ENCODE measurements at regions not wholly inside any gene's neighbourhood (a gene's known extent, or its start where the extent isn't known, plus 50 kb on each side); places are given as distances from the start of the nearest gene placed in this dataset.

DNA sequence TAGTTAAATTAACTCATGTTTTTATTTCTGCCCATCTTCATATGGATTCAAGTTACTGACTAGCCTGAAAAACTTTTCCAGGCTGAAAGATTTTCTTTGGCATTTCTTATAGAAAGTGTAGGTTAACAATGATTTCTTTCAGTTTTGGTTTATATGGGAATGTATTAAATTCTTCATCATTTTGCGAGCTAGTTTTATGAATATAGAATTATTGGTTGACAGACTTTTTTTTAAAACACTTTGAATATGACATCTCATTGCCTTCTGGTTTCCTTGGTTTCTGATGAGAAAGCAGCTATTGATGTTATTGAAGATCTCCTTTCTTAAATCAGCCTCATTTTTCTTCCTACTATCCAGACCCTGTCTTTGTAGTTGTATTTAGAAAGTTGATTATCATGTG is 211.0 kb upstream of the AKR1E2 start:
- no peak for FAIRE-seq

More for the DNA sequence above, 211.0 kb upstream of the AKR1E2 start:
- ChIA-PET POLR2A (no interaction called here), CTCF (ENCODE audit: low intra/inter-chr PET ratio) (no interaction called here)
- TF ChIP-seq ZNF507 (tag; conservative IDR thresholded peaks at IDR 0.05) (no peak), NCOA4 (IDR thresholded peaks at IDR 0.05; ENCODE audit: partially characterized antibody) (no peak), NR2C1 (IDR thresholded peaks at IDR 0.05) (no peak), NR2C1 (tag; IDR thresholded peaks at IDR 0.05) (no peak), LCOR (CRISPR knock-in tag; IDR thresholded peaks at IDR 0.05) (no peak), GTF2A2 (tag; IDR thresholded peaks at IDR 0.05) (no peak), ETV5 (CRISPR knock-in tag; IDR thresholded peaks at IDR 0.05; ENCODE audit: low read depth) (no peak), U2AF2 (optimal IDR thresholded peaks at IDR 0.05; ENCODE audit: low read depth, low read length) (no peak), SIN3A (IDR thresholded peaks at IDR 0.05; ENCODE audit: borderline replicate concordance in 2 of 2, control insufficient read depth in 1 of 2, low read depth in 2 of 2, low read length in 2 of 2) (no peak), ZNF212 (CRISPR knock-in tag; IDR thresholded peaks at IDR 0.05) (no peak), RBM25 (IDR thresholded peaks at IDR 0.05; ENCODE audit: low read depth, low read length, severe bottlenecking) (no peak), ESRRA (IDR thresholded peaks at IDR 0.05; ENCODE audit: borderline replicate concordance, low read depth) (no peak)
- TF ChIP-seq, protein P1, sequence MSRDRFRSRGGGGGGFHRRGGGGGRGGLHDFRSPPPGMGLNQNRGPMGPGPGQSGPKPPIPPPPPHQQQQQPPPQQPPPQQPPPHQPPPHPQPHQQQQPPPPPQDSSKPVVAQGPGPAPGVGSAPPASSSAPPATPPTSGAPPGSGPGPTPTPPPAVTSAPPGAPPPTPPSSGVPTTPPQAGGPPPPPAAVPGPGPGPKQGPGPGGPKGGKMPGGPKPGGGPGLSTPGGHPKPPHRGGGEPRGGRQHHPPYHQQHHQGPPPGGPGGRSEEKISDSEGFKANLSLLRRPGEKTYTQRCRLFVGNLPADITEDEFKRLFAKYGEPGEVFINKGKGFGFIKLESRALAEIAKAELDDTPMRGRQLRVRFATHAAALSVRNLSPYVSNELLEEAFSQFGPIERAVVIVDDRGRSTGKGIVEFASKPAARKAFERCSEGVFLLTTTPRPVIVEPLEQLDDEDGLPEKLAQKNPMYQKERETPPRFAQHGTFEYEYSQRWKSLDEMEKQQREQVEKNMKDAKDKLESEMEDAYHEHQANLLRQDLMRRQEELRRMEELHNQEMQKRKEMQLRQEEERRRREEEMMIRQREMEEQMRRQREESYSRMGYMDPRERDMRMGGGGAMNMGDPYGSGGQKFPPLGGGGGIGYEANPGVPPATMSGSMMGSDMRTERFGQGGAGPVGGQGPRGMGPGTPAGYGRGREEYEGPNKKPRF (IDR thresholded peaks at IDR 0.05; ENCODE audit: low read depth, low read length): no peak
- TF ChIP-seq, protein P2, sequence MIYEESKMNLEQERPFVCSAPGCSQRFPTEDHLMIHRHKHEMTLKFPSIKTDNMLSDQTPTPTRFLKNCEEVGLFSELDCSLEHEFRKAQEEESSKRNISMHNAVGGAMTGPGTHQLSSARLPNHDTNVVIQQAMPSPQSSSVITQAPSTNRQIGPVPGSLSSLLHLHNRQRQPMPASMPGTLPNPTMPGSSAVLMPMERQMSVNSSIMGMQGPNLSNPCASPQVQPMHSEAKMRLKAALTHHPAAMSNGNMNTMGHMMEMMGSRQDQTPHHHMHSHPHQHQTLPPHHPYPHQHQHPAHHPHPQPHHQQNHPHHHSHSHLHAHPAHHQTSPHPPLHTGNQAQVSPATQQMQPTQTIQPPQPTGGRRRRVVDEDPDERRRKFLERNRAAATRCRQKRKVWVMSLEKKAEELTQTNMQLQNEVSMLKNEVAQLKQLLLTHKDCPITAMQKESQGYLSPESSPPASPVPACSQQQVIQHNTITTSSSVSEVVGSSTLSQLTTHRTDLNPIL (CRISPR knock-in tag; IDR thresholded peaks at IDR 0.05): no peak
- H3K9ac ChIP-seq (ENCODE audit: insufficient read depth in 1 of 2, low read depth in 2 of 2, low read length in 2 of 2): no peak overlapping the region
- 0% methylated on average over 1 of the region's 1 CpG for WGBS (ENCODE audit: insufficient coverage, low coverage, missing lambda C conversion rate)
- H3K4me3 ChIP-seq: no peak overlapping the region
- no peaks in the 10 kb centered on the region for H3K36me3 ChIP-seq (ENCODE audit: control insufficient read depth, insufficient read depth, low read length)
- no peaks in the 10 kb centered on the region for H3K9me1 ChIP-seq (ENCODE audit: control insufficient read depth, insufficient read depth, low read length)
- peaks cover 0 to 2% of the 10 kb centered on the region in 2 experiments; a peak in 1 of 5 replicates for H3K27me3 ChIP-seq (ENCODE audit: control insufficient read depth in 2 of 2, insufficient read depth in 2 of 2, low read length in 2 of 2)
- no peaks in the 10 kb centered on the region for H4K20me1 ChIP-seq (replicated peaks; ENCODE audit: control insufficient read depth, insufficient read depth, low read length)
- H3K27ac ChIP-seq (ENCODE audit: extremely low read depth, low read depth, low read length): no peak overlapping the region
- DNase-seq (ENCODE audit: extremely low read depth in 1 of 4, low spot score in 3 of 4) (no peak), ATAC-seq (no peak)
- in situ Hi-C loops (cut with MboI) (no loop called here), intact Hi-C loops (cut with micrococcal nuclease) (no loop called here)
- H3K4me2 ChIP-seq (ENCODE audit: insufficient read depth, low read length): no peak overlapping the region
- no peaks in the 10 kb centered on the region for H3K9me3 ChIP-seq (replicated peaks; ENCODE audit: control insufficient read depth, insufficient read depth, low read depth, low read length)
- no TSS peak for BruUV-seq (replicated peaks)
- no peak overlapping the region for H2AFZ ChIP-seq (ENCODE audit: low read depth, low read length)
- H3K4me1 ChIP-seq (replicated peaks in 1 of 2; ENCODE audit: control insufficient read depth in 2 of 2, insufficient read depth in 2 of 2, low read length in 2 of 2): no peaks in the 10 kb centered on the region
- H3K79me2 ChIP-seq (ENCODE audit: control insufficient read depth, insufficient read depth, low read length): no peaks in the 10 kb centered on the region

Data from K562 (cell line).